Ishikawa (cell line): ENCODE measurements at regions not wholly inside any gene's neighbourhood (a gene's known extent, or its start where the extent isn't known, plus 50 kb on each side); places are given as distances from the start of the nearest gene placed in this dataset.

Experiments used
- EGR1 ChIP-seq: IDR thresholded peaks from 2 replicates; pipeline ENCODE4 v1.6.1; 2012
- MAX ChIP-seq: IDR thresholded peaks from 2 replicates; pipeline ENCODE4 v1.6.1; 2012
- NFIC ChIP-seq: IDR thresholded peaks from 2 replicates; pipeline ENCODE4 v1.6.1; 2012
- RAD21 ChIP-seq: IDR thresholded peaks from 2 replicates; pipeline ENCODE4 v1.6.1; 2012; ENCODE audit warnings: low read depth
- REST ChIP-seq: IDR thresholded peaks from 2 replicates; pipeline ENCODE4 v1.6.1; 2012; ENCODE audit warnings: low read depth, mild to moderate bottlenecking
- TAF1 ChIP-seq: IDR thresholded peaks from 2 replicates; pipeline ENCODE4 v1.6.1; 2012; ENCODE audit warnings: low read depth, mild to moderate bottlenecking
- TCF12 ChIP-seq: IDR thresholded peaks from 2 replicates; pipeline ENCODE4 v1.6.1; 2012; ENCODE audit warnings: low read depth
- YY1 ChIP-seq: IDR thresholded peaks from 2 replicates; pipeline ENCODE4 v1.6.1; 2012; ENCODE audit warnings: low read depth

GRCh38 chr10:121248266-121248665 is 350.0 kb downstream of the FGFR2 start:
- TF ChIP-seq REST (no peak), YY1 (no peak), EGR1 (no peak), RAD21 (no peak), TAF1 (no peak), MAX (no peak), NFIC (no peak), TCF12 (no peak)
